DND-41 (cell line): ENCODE measurements at regions not wholly inside any gene's neighbourhood (a gene's known extent, or its start where the extent isn't known, plus 50 kb on each side); places are given as distances from the start of the nearest gene placed in this dataset.

Source experiments
- ATAC-seq: fragments of 200-7000 bp; cut with Tn5 transposase; 3 replicates; pipeline ENCODE4 v1.9.1; 2021; ENCODE audit warnings: low read depth; ENCODE audit not compliant: insufficient read depth
- DNase-seq: peaks from one replicate; pipeline ENCODE4 v3.0.0-alpha.2; 2020
- H2AFZ ChIP-seq: 2 replicates; pipeline ENCODE4 v1.6.0; 2012; ENCODE audit warnings: low read depth, low read length
- H3K27ac ChIP-seq: 2 replicates; pipeline ENCODE4 v1.5.1; 2012; ENCODE audit warnings: low read length, inconsistent platforms
- H3K27me3 ChIP-seq: fragments of 200-600 bp; sonication (generic); 2 replicates; pipeline ENCODE4 v1.6.0; 2012; ENCODE audit warnings: low read length, mild to moderate bottlenecking, inconsistent platforms; ENCODE audit not compliant: insufficient read depth, poor library complexity
- H3K36me3 ChIP-seq: 2 replicates; pipeline ENCODE4 v1.5.1; 2012; ENCODE audit warnings: low read length, inconsistent platforms; ENCODE audit not compliant: insufficient read depth
- H3K4me1 ChIP-seq: 2 replicates; pipeline ENCODE4 v1.5.1; 2012; ENCODE audit warnings: mild to moderate bottlenecking, low read length; ENCODE audit not compliant: insufficient read depth
- H3K4me2 ChIP-seq: 2 replicates; pipeline ENCODE4 v1.6.0; 2012; ENCODE audit warnings: mild to moderate bottlenecking, moderate library complexity, low read length, inconsistent platforms; ENCODE audit not compliant: insufficient read depth
- H3K4me3 ChIP-seq, 2 experiments: fragments of 200-600 bp in 1 of 2; shearing (Covaris generic) in 1 of 2; 2 replicates each; pipeline ENCODE4 v1.5.1; 2012 to 2016; ENCODE audit warnings: inconsistent platforms in 2 of 2, low read length in 2 of 2, mild to moderate bottlenecking in 2 of 2, low read depth in 1 of 2, moderate library complexity in 1 of 2
- H3K79me2 ChIP-seq: 2 replicates; pipeline ENCODE4 v1.6.0; 2012; ENCODE audit warnings: low read length, inconsistent platforms; ENCODE audit not compliant: insufficient read depth
- H3K9ac ChIP-seq: 2 replicates; pipeline ENCODE4 v1.6.0; 2012; ENCODE audit warnings: low read depth, mild to moderate bottlenecking, inconsistent platforms, low read length, moderate library complexity
- H3K9me3 ChIP-seq: 2 replicates; pipeline ENCODE4 v1.5.1; 2012; ENCODE audit warnings: low read length, moderate library complexity, mild to moderate bottlenecking, inconsistent platforms; ENCODE audit not compliant: insufficient read depth, severe bottlenecking
- H4K20me1 ChIP-seq: 2 replicates; pipeline ENCODE4 v1.6.0; 2012; ENCODE audit warnings: low read length; ENCODE audit not compliant: insufficient read depth
- EZH2 ChIP-seq: IDR thresholded peaks from 3 replicates; pipeline ENCODE4 v1.6.1; 2012; ENCODE audit warnings: borderline replicate concordance, low read depth, mild to moderate bottlenecking, moderate library complexity, low read length, inconsistent platforms; ENCODE audit not compliant: severe bottlenecking
- TF ChIP-seq, protein P1 (sequence below): IDR thresholded peaks from 2 replicates; pipeline ENCODE4 v1.5.1; 2012; ENCODE audit warnings: borderline replicate concordance, low read length, moderate library complexity, mild to moderate bottlenecking; ENCODE audit not compliant: poor library complexity, severe bottlenecking; ENCODE audit errors: extremely low read depth

DNA sequence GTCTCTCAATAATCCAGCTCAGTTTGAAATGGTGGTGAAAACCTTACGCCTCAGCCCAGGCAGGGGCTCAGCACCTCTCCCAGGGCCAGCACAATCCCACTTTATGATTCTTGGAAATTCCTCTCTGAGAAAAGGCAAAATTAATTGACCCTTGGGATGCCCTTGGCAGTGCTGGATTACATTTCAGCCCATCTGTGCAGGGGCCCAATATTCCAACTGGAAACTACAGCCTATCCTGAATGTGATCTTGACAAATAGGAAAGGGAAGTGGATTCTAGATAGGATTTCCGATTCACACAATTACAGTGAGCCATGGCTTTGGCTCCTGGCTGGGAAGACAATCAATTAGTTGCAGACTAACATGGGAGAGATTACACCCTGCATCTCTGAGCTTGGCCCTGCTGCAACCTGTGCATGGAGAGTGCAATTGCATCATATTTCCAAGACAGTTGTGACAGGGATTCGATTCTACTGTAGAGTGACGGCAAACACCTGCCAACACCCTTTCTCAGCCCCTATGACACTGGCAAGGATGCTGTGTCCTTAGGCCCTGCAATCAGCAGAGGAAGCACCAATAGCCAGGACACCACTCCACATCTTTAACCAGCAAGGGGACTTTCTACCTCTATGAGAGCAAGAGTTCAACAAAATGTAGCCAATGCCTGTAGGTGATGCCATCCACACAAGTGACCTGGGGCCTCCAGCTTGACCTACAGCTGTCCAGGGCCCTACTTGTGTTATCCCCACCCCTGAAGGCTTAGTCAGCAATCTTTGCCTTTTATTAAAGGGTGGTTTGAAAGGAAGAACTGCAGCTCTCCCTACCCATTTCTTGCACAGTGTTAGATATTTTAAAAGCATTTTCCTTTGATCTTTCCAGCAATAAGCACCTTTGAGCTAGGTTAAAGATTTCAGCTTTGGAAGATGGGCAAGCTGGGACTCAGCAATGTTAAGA, 187.2 kb upstream of the HS6ST1 start:
- Histone ChIP-seq H3K9me3 (no peaks in the 10 kb centered on the region), H3K27ac (no peak overlapping the region), H3K36me3 (no peaks in the 10 kb centered on the region), H3K9ac (no peak overlapping the region), H3K4me2 (no peak overlapping the region), H3K4me3 (no peak overlapping the region), H3K27me3 (no peaks in the 10 kb centered on the region), H3K79me2 (no peaks in the 10 kb centered on the region), H3K4me1 (peaks cover 52% of the 10 kb centered on the region), H4K20me1 (no peaks in the 10 kb centered on the region), H2AFZ (no peak overlapping the region)
- no peak for ATAC-seq
- DNase-seq = no peak
- TF ChIP-seq, protein P1, sequence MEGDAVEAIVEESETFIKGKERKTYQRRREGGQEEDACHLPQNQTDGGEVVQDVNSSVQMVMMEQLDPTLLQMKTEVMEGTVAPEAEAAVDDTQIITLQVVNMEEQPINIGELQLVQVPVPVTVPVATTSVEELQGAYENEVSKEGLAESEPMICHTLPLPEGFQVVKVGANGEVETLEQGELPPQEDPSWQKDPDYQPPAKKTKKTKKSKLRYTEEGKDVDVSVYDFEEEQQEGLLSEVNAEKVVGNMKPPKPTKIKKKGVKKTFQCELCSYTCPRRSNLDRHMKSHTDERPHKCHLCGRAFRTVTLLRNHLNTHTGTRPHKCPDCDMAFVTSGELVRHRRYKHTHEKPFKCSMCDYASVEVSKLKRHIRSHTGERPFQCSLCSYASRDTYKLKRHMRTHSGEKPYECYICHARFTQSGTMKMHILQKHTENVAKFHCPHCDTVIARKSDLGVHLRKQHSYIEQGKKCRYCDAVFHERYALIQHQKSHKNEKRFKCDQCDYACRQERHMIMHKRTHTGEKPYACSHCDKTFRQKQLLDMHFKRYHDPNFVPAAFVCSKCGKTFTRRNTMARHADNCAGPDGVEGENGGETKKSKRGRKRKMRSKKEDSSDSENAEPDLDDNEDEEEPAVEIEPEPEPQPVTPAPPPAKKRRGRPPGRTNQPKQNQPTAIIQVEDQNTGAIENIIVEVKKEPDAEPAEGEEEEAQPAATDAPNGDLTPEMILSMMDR = no peak
- TF ChIP-seq EZH2 = no peak

DNA sequence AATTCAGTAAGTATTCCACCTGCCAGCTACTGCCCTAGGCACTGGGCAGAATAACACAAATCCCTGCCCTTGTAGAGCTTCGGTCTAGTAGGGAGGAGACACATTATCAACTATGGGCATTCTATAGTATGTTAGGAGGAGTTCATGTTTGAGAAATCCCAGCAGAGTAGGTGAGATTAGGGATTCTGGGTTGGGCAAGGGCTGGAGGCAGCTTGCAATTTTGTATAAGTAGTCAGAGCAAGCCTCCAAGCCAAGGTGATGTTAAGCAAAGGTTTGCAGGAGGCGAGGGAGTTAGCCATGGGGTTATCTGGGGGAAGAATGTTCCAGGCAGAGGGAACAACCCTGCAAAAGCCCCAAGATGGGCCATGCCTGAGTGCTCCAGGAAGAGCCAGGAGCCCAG, 187.9 kb upstream of the HS6ST1 start:
- H3K4me2 ChIP-seq = no peak overlapping the region
- no peak for ATAC-seq
- DNase-seq = no peak
- H3K9me3 ChIP-seq = no peaks in the 10 kb centered on the region
- no peak overlapping the region for H2AFZ ChIP-seq
- H4K20me1 ChIP-seq = no peaks in the 10 kb centered on the region
- no peak overlapping the region for H3K27ac ChIP-seq
- H3K79me2 ChIP-seq = no peaks in the 10 kb centered on the region
- TF ChIP-seq, protein P1 = no peak
- no peak for TF ChIP-seq EZH2
- no peaks in the 10 kb centered on the region for H3K36me3 ChIP-seq
- no peaks in the 10 kb centered on the region for H3K27me3 ChIP-seq
- peaks cover 46% of the 10 kb centered on the region for H3K4me1 ChIP-seq
- no peak overlapping the region for H3K4me3 ChIP-seq
- H3K9ac ChIP-seq = no peak overlapping the region

DNA sequence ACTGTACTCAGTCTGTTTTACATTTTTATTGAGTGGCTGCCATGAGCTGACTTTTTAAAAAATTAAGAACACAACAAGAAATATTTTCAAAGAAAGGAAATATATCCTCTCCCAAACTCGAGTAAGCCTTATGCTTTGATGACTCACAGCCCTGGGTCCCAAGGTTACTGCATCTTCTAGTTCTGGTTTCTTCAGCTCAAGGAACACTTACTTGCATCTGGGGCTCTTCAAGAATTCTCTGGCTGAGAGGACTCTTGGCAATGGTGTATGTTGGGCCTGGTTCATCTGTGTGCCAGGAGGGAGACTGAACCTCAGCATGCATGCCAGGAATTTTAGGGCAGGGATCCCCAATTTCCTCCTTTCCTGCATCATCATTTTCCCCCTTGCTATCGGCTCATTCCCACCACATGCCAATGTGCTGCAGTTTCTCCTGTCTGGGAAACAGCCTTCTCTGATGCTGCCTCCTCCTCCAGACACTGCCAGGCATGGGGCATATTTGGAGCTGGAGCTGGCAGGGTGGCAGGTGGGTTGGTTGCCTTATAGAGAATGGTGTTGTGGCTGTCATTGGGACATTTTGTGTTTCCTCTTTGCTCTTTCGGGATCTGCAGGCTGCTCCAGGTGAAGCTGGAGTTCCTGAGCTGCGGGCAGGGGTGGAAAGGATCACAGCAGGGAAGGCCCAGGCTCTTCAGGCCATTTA, 192.2 kb upstream of the HS6ST1 start:
- Histone ChIP-seq H3K27ac (no peak overlapping the region), H3K4me1 (peaks cover 2% of the 10 kb centered on the region), H2AFZ (no peak overlapping the region), H3K27me3 (no peaks in the 10 kb centered on the region), H3K9me3 (no peaks in the 10 kb centered on the region), H3K79me2 (no peaks in the 10 kb centered on the region), H4K20me1 (no peaks in the 10 kb centered on the region), H3K4me3 (no peak overlapping the region), H3K4me2 (no peak overlapping the region), H3K9ac (no peak overlapping the region), H3K36me3 (no peaks in the 10 kb centered on the region)
- no peak for TF ChIP-seq EZH2
- no peak for ATAC-seq
- no peak for DNase-seq

DNA sequence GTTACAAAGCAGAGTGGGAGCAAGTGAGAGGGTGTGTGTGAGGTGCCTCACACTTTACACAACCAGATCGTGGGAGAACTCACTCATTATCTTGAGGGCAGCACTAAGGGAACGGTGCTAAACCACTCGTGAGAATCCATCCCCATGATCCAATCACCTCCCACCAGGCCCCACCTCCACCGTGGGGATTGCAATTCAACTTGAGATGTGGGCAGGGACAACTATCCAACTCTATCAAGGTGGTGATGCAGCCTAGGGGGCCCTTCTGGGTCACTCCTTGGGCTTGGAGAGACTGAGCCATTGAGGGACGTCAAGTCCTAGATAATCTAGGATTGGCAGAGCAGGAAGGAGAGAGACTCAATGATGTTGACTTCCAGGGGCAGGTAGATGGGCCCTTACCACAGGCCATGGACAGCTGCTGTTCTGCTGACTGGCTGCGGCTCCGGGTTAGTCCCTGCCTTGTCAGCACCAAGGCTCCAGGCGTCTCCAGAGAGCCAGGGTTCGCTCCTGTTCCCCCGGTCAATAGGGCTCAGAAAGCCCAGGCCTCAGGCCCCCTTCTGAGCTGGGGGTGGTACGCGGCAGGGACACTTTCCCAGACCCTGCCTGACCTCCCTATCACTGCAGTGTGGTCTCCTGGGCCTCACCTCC, 193.2 kb upstream of the HS6ST1 start:
- Histone ChIP-seq H3K27me3 (no peaks in the 10 kb centered on the region), H3K27ac (no peak overlapping the region), H3K79me2 (no peaks in the 10 kb centered on the region), H3K4me2 (no peak overlapping the region), H3K4me1 (no peaks in the 10 kb centered on the region), H3K36me3 (no peaks in the 10 kb centered on the region), H3K9me3 (no peaks in the 10 kb centered on the region), H2AFZ (no peak overlapping the region), H4K20me1 (no peaks in the 10 kb centered on the region), H3K9ac (no peak overlapping the region), H3K4me3 (no peak overlapping the region)
- DNase-seq (no peak), ATAC-seq (no peak)
- TF ChIP-seq EZH2 = no peak
- TF ChIP-seq, protein P1 = no peak
